ENCODE measurements at regions not wholly inside any gene's neighbourhood (a gene's known extent, or its start where the extent isn't known, plus 50 kb on each side); places are given as distances from the start of the nearest gene placed in this dataset.
A peak's percentile ranks its signal among the peaks of the same experiment; 100 is the strongest.
"Not testable (repeated sequence)": the region's sequence is repeated elsewhere in the genome, so short reads cannot be mapped to it uniquely, and the experiment has no call there.

GRCh38 chr13:54415753-54416366, 1387.2 kb downstream of the OLFM4 start:
- no peak for DNase-seq

GRCh38 chr13:54422946-54423345, 1394.3 kb downstream of the OLFM4 start:
- not testable (repeated sequence) for DNase-seq

- peak; percentile 16 for DNase-seq
Observed at GRCh38 chr13:54424344-54424743, 1395.7 kb downstream of the OLFM4 start.

- peak; percentile 95 for DNase-seq
Observed at GRCh38 chr13:54433493-54434206, 1405.0 kb downstream of the OLFM4 start.

GRCh38 chr13:54440853-54441400, 1412.3 kb downstream of the OLFM4 start:
- not testable (repeated sequence) for DNase-seq

GRCh38 chr13:54445453-54445852, 1416.8 kb downstream of the OLFM4 start:
- DNase-seq = no peak

GRCh38 chr13:54445865-54446264, 1417.3 kb downstream of the OLFM4 start:
- DNase-seq = no peak

- no peak for DNase-seq
Observed at GRCh38 chr13:54449922-54450321, 1421.3 kb downstream of the OLFM4 start.

GRCh38 chr13:54484166-54484565, 1455.6 kb downstream of the OLFM4 start:
- no peak for DNase-seq

GRCh38 chr13:54486421-54487166, 1458.0 kb downstream of the OLFM4 start:
- DNase-seq = no peak

GRCh38 chr13:54489359-54489758, 1460.7 kb downstream of the OLFM4 start:
- no peak for DNase-seq

- no peak for DNase-seq
Observed at GRCh38 chr13:54492995-54493394, 1464.4 kb downstream of the OLFM4 start.

- no peak for DNase-seq
Observed at GRCh38 chr13:54511366-54511765, 1482.8 kb downstream of the OLFM4 start.

GRCh38 chr13:54513254-54513653, 1484.6 kb downstream of the OLFM4 start:
- no peak for DNase-seq

GRCh38 chr13:54536112-54536511, 1507.5 kb downstream of the OLFM4 start:
- DNase-seq = no peak

- DNase-seq = no peak
Observed at GRCh38 chr13:54563286-54563685, 1534.7 kb downstream of the OLFM4 start.

GRCh38 chr13:54572037-54572436, 1543.4 kb downstream of the OLFM4 start:
- DNase-seq = peak; percentile 14

- no peak for DNase-seq
Observed at GRCh38 chr13:54573186-54573585, 1544.6 kb downstream of the OLFM4 start.

GRCh38 chr13:54574791-54575190, 1546.2 kb downstream of the OLFM4 start:
- no peak for DNase-seq

- no peak for DNase-seq
Observed at GRCh38 chr13:54591540-54591939, 1562.9 kb downstream of the OLFM4 start.

GRCh38 chr13:54592201-54592600, 1563.6 kb downstream of the OLFM4 start:
- DNase-seq = no peak

- peak; percentile 48 for DNase-seq
Observed at GRCh38 chr13:54593504-54593903, 1564.9 kb downstream of the OLFM4 start.

- no peak for DNase-seq
Observed at GRCh38 chr13:54597540-54598088, 1569.0 kb downstream of the OLFM4 start.
